OCI-LY1 (cell line): ENCODE measurements at regions not wholly inside any gene's neighbourhood (a gene's known extent, or its start where the extent isn't known, plus 50 kb on each side); places are given as distances from the start of the nearest gene placed in this dataset.
"Not testable (repeated sequence)": the region's sequence is repeated elsewhere in the genome, so short reads cannot be mapped to it uniquely, and the experiment has no call there.

Source experiments
- H2AFZ ChIP-seq: fragments of 200-600 bp; sonication (generic), shearing (Covaris generic); 2 replicates; pipeline ENCODE4 v1.6.0; 2014; ENCODE audit warnings: antibody characterized with exemption, mild to moderate bottlenecking, low read length
- H3F3A ChIP-seq: fragments of 200-600 bp; sonication (generic), shearing (Covaris generic); 2 replicates; pipeline ENCODE4 v1.6.0; 2014; ENCODE audit warnings: mild to moderate bottlenecking, antibody characterized with exemption, low read length, moderate library complexity; ENCODE audit not compliant: insufficient read depth
- H3K27ac ChIP-seq: fragments of 200-600 bp; sonication (generic); 2 replicates; pipeline ENCODE4 v1.5.1; 2014; ENCODE audit warnings: low read length, mixed run types, mild to moderate bottlenecking, low read depth; ENCODE audit not compliant: poor library complexity, severe bottlenecking
- H3K27me3 ChIP-seq: fragments of 200-600 bp; sonication (generic); 2 replicates; pipeline ENCODE4 v1.6.0; 2014; ENCODE audit warnings: antibody characterized with exemption, mild to moderate bottlenecking, low read length, moderate library complexity; ENCODE audit not compliant: insufficient read depth
- H3K36me3 ChIP-seq: fragments of 200-600 bp; sonication (generic); 2 replicates; pipeline ENCODE4 v1.6.1; 2014; ENCODE audit warnings: mild to moderate bottlenecking, antibody characterized with exemption, low read length, moderate library complexity, mixed read lengths; ENCODE audit not compliant: insufficient read depth
- H3K4me1 ChIP-seq: fragments of 200-600 bp; sonication (generic); 2 replicates; pipeline ENCODE4 v1.5.1; 2014; ENCODE audit warnings: mild to moderate bottlenecking, low read length, moderate library complexity; ENCODE audit not compliant: insufficient read depth, severe bottlenecking
- H3K4me2 ChIP-seq: fragments of 200-600 bp; sonication (generic), shearing (Covaris generic); 2 replicates; pipeline ENCODE4 v1.6.1; 2014; ENCODE audit warnings: low read length
- H3K4me3 ChIP-seq: fragments of 200-600 bp; sonication (generic); 2 replicates; pipeline ENCODE4 v1.5.1; 2014; ENCODE audit warnings: low read length, low read depth, mild to moderate bottlenecking, mixed read lengths; ENCODE audit not compliant: poor library complexity, severe bottlenecking
- H3K79me2 ChIP-seq: fragments of 200-600 bp; shearing (Covaris generic); 2 replicates; pipeline ENCODE4 v1.6.1; 2016; ENCODE audit warnings: mixed run types, low read length, mixed read lengths; ENCODE audit not compliant: insufficient read depth
- H3K9ac ChIP-seq: fragments of 200-600 bp; sonication (generic), shearing (Covaris generic); 2 replicates; pipeline ENCODE4 v1.6.1; 2014; ENCODE audit warnings: mild to moderate bottlenecking, low read length, mixed read lengths
- H3K9me2 ChIP-seq: fragments of 200-600 bp; sonication (generic), shearing (Covaris generic); 2 replicates; pipeline ENCODE4 v1.6.1; 2014; ENCODE audit warnings: low read depth, mild to moderate bottlenecking, low read length, mixed read lengths
- H3K9me3 ChIP-seq: fragments of 200-600 bp; shearing (Covaris generic); 2 replicates; pipeline ENCODE4 v1.6.1; 2014; ENCODE audit warnings: low read length, mixed read lengths
- H4K20me1 ChIP-seq: fragments of 200-600 bp; sonication (generic), shearing (Covaris generic); 2 replicates; pipeline ENCODE4 v1.6.0; 2016; ENCODE audit warnings: mild to moderate bottlenecking, low read length; ENCODE audit not compliant: insufficient read depth
- CTCF ChIP-seq: fragments of 200-600 bp; sonication (generic), shearing (Covaris generic); IDR thresholded peaks from 2 replicates; pipeline ENCODE4 v1.5.1; 2017; ENCODE audit warnings: mild to moderate bottlenecking, antibody characterized with exemption, low read length, moderate library complexity, mixed read lengths
- EZH2 ChIP-seq: fragments of 200-600 bp; sonication (generic), shearing (Covaris generic); IDR thresholded peaks from 2 replicates; pipeline ENCODE4 v1.8.0; 2017; ENCODE audit warnings: borderline replicate concordance, mixed run types, mild to moderate bottlenecking, antibody characterized with exemption, low read length, moderate library complexity, mixed read lengths

GRCh38 chr3:16076564-16076963, 97.9 kb upstream of the GALNT15 start:
- H3K27me3 ChIP-seq, result no peaks in the 10 kb centered on the region
- TF ChIP-seq EZH2 (no peak), CTCF (no peak)
- no peaks in the 10 kb centered on the region for H3K9me3 ChIP-seq
- H3K4me3 ChIP-seq, result no peak overlapping the region
- no peak overlapping the region for H3K27ac ChIP-seq
- H3K4me2 ChIP-seq, result no peak overlapping the region
- H3K36me3 ChIP-seq, result no peaks in the 10 kb centered on the region
- H2AFZ ChIP-seq, result no peak overlapping the region
- H3K79me2 ChIP-seq, result no peaks in the 10 kb centered on the region
- no peaks in the 10 kb centered on the region for H3K9me2 ChIP-seq
- no peaks in the 10 kb centered on the region for H3K4me1 ChIP-seq
- no peaks in the 10 kb centered on the region for H3F3A ChIP-seq
- H4K20me1 ChIP-seq, result no peaks in the 10 kb centered on the region
- H3K9ac ChIP-seq, result no peak overlapping the region

GRCh38 chr3:16077146-16077545, 97.3 kb upstream of the GALNT15 start:
- H3K27me3 ChIP-seq, H3K27ac ChIP-seq, H3K9ac ChIP-seq, H3K4me3 ChIP-seq, H3K4me2 ChIP-seq, H3K36me3 ChIP-seq, H3K9me3 ChIP-seq, H4K20me1 ChIP-seq, H3K79me2 ChIP-seq, H3K9me2 ChIP-seq, H2AFZ ChIP-seq, H3K4me1 ChIP-seq, H3F3A ChIP-seq: not testable (repeated sequence)

- not testable (repeated sequence) for H3K27ac ChIP-seq, H3K9me3 ChIP-seq, H3K79me2 ChIP-seq, H3K4me1 ChIP-seq, H3K4me2 ChIP-seq, H3F3A ChIP-seq, H3K27me3 ChIP-seq, H3K4me3 ChIP-seq, H4K20me1 ChIP-seq, H3K9me2 ChIP-seq, H3K9ac ChIP-seq, H2AFZ ChIP-seq, H3K36me3 ChIP-seq
Observed at GRCh38 chr3:16077681-16078080, 96.8 kb upstream of the GALNT15 start.

- no peak for TF ChIP-seq EZH2
- no peak for TF ChIP-seq CTCF
- Histone ChIP-seq H3K4me2 (no peak overlapping the region), H2AFZ (no peak overlapping the region), H3F3A (no peaks in the 10 kb centered on the region), H3K9ac (no peak overlapping the region), H4K20me1 (no peaks in the 10 kb centered on the region), H3K27me3 (no peaks in the 10 kb centered on the region), H3K36me3 (no peaks in the 10 kb centered on the region), H3K9me3 (0 out of 2 replicates have a peak, but pooled peaks cover 2% of the 10 kb centered on the region), H3K4me1 (no peaks in the 10 kb centered on the region), H3K4me3 (no peak overlapping the region), H3K79me2 (no peaks in the 10 kb centered on the region), H3K27ac (no peak overlapping the region), H3K9me2 (no peaks in the 10 kb centered on the region)
Observed at GRCh38 chr3:16079519-16079918, 95.0 kb upstream of the GALNT15 start.
